GM18909 (cell line): ENCODE measurements at regions not wholly inside any gene's neighbourhood (a gene's known extent, or its start where the extent isn't known, plus 50 kb on each side); places are given as distances from the start of the nearest gene placed in this dataset.

Experiments used
- ATAC-seq: cut with Tn5 transposase; IDR thresholded peaks from one replicate; pipeline ENCODE4 v1.9.1; 2021; ENCODE audit warnings: mild to moderate bottlenecking; ENCODE audit not compliant: unreplicated experiment, poor library complexity

DNA sequence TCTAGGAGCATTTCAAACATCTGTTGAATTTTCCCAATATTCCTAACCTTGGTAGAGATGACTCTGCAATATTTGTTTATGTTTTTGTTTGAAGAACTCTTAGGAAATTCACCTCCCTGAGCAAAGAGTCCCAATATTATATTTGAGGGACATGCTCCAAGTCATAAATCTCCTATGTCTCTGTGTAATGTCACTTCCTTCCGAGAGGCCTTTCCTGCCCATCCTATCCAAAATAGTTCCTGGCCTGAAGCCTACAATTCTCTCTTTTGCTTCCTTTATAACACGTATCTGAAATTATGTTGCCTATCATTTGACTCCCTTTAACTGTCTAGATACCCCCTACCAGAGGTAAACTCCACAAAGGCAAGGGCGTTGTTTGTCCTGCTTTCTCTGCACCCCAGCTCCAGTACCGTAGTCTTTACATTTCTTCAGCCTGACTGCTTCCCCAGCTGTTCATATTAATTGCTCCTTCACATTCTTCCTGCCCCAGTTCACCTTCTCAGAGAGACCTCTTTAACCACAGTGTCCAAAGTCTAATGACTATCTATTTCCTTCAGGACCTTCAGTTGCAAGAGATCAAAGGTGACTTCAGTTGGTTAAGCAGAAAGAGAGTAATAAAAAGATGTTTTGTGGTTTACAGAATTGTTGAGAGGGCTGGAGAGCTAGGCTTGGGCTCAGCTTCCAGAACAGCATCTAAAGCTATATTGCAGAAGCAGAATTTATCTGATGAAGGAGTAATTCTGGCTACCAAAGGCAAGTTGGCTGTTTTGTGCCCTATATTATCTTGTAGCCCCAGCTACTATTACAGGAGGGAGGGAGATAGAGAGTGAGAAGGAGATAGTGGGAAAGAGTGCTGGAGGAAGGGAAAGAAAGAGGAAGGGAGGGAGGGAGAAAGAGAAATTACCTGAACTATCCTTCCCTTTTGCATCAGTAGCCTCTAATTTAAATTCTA, 109.3 kb upstream of the TMEM161B start:
- no peak for ATAC-seq

DNA sequence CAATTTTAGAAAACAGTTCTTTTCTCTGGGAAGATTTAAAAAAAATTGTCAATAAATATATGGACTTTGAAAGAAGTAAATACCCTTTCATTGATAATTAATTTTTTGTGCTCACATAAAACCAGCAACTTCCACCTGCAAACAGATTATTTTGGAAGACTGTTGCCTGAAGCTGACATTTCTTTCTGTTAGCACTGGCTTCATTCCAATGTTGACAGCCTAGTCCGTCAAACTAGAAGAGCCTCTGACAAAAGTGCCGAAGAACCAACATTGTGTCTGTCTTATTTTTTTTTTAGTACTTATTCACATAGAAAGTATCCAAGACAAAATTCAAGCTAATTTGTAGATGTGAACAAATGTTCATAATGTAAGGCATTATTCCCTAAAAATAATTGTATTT, 108.6 kb upstream of the TMEM161B start:
- no peak for ATAC-seq

DNA sequence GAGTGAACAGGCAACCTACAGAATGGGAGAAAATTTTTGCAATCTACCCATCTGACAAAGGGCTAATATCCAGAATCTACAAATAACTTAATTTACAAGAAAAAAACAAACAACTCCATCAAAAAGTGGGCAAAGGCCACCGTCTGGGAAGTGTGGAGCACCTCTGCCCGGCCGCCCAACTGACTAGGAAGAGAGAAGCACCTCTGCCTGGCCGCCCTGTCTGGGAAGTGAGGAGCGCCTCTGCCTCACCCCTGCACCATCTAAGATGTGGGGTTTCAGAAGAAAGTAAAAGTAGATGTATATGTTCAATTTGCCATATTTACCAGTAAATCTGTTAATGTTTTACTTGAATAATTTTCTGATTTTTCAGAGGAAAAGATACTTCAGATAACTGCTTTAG, 108.1 kb upstream of the TMEM161B start:
- ATAC-seq = no peak

DNA sequence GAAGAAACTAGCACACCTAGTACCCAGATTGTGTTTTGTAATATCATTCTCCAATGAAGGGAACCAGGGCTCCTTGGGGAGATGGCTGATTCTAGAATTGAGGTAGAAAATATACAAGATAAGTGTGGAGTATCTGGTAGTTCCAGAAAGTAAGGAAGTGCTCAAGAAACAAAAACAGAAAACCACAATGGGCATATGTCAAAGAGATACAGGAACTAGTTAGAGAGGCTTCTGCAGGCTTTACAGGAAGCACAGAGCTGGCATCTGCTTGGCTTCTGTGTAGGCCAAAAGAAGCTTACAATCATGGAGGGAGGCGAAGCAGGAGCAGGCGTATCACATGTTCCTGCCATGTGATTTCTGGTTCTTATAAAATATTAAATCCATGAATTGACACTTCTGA, 105.7 kb upstream of the TMEM161B start:
- ATAC-seq = no peak

DNA sequence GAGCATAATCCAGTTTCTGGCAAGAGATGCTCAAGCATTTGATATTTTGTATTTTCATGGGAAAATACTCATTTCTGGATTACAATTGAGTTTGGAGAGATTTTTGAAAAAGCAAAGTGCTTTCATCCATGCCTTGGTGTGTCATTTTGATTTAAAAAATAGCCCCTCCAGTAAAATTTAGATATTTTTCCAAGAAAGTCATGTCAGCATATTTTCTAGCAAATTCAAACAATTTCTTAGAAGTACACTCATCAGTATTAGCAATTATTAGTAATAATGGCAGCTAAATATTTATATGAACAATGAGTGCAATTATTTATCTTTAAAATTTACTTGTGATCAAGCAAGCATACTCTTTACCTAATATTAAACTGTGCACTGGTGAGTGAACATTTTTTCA, 102.2 kb upstream of the TMEM161B start:
- no peak for ATAC-seq

DNA sequence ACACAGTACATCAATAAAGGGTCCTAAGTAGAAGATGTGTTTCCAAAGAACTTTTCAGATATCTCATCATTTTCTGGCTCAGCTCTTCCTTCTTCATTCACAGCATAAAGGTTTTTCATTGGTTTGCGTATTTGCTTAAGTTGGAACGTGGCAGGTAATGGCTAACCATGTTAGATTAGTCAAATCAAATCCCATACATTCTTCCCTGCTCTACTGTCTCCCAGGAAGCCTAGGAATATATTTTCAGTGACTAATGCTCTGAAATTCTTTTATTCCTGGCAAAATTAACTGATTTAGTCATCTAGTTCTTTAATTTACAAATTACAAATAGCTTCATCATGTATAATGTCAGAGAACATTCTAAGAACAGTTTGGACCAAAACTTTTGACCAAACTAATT, 99.6 kb upstream of the TMEM161B start:
- ATAC-seq = no peak

DNA sequence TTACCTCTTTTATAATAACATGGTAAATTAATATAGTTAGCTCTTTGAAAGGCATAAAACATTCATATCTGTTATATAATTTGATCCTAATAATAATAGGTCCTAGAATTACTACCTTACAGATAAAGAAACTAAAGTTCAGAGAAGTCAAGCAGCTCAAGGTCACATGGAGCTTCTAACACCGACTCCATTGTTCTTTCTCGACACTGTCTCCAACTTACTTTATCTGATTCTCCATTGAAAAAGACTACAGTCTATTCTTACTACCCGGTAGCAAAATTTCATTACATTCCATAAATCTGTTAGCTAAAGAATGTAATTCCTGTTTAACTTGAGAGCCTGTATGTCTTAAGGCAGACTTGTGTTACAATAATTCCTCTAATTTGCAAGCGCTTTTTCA, 96.3 kb upstream of the TMEM161B start:
- ATAC-seq = no peak

DNA sequence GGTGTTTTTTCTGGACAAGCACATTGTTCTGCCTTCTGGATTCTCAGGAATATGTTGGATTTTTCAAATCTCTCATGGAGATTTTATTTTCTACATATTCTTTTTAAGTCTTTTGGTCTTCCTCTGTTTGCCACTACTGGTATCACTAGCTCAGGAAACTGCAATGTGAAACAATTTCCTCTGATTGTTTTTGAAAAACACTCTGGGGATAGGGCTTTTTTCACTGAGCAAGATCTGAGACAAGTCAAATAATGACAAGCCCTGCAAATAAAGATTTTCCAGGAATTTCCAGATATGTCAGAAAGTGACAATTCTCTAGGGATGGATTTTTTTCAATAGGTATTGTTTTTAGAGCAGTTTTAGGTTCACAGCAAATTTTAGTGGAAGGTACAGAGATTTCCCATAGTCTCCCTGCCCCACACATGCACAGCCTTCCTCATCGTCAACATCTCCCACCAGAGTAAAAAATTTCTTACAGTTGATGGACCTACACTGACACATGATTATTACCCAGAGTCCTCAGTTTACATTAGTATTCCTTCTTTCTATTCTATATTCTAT, 86.9 kb upstream of the TMEM161B start:
- no peak for ATAC-seq

DNA sequence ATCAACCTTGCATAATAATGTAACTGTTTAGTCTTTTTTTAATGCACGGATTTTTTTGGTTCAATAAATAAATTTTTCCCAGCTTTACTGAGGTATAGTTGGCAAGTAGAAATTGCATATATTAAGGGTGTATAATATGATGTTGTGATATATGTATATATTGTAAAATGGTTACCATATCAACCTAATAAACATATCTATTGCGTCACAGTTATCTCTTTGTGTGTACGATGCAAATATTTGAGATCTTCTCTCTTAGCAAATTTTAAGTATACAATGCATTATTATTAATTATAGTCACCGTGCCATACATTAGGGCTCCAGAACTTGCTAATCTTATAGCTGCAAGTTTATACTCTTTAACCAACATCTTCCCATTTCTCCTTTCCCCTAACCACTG, 57.2 kb upstream of the TMEM161B start:
- no peak for ATAC-seq

DNA sequence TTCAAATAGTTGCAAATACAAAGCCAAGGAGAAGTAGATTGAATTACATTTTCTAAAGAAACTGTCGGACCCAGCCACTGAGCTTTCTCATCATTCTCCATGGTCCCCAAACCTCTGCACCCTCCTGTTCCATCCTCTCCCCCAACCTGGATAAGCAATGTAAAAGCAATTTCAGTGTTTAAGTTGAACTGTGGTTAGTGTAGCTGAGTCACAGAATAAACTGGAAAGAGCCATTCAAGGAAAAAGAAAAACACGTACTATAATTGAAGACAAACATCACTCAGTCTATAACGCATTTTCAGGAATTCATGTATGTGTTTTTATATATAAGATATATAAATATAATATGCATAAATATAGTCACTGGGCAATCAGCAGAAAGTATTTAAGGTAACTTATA, 54.1 kb upstream of the TMEM161B start:
- ATAC-seq = no peak
